Femur (tissue), 1 donor: ENCODE measurements at regions not wholly inside any gene's neighbourhood (a gene's known extent, or its start where the extent isn't known, plus 50 kb on each side); places are given as distances from the start of the nearest gene placed in this dataset.

Source experiments
- DNase-seq: peaks from one replicate; pipeline ENCODE4 v3.0.0-alpha.2; 2017

- DNase-seq: no peak
Observed at GRCh38 chr1:221072214-221072613, 193.0 kb downstream of the HLX start.

DNA sequence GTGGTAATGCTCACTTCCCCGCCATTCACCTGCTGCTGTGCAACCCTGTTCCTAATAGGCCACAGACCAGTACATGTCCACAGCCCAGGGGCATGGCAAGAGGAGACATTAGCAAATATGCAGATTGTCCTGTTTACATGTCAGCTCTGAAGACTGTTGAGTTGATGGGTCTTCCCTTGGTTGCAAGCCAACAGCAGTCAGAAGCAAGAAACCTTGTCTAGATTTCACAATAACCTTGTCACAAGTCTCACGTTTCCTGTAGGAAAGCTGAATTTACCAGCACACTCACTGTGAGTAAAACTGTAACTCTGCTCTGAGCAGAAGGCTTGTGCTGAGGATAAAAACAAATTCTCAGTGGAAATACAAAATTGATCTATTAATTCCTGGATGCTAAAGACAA is 195.1 kb downstream of the HLX start:
- peak; percentile 31 for DNase-seq

GRCh38 chr1:221075911-221076310 is 196.7 kb downstream of the HLX start:
- no peak for DNase-seq

DNA sequence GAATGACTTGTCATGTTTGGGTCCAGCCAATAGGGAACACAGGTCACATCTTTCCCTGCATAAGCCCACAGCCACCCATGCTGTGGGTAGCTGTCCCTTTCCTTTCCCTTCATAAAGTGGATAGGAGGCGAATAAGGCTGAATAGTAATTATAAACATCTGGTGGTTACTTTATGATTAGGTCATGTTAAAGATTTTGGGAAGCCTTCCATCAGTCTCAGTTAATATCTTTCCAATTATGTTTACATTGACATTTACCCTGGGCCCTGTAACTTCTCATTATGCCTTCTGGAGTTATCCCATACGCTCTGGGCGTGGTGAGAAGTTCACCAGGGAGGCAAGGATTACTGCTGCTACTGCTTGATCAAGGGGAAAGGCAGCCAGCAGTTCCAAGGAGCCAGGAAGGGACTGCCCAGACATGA is 197.2 kb downstream of the HLX start:
- peak; percentile 55 for DNase-seq

DNA sequence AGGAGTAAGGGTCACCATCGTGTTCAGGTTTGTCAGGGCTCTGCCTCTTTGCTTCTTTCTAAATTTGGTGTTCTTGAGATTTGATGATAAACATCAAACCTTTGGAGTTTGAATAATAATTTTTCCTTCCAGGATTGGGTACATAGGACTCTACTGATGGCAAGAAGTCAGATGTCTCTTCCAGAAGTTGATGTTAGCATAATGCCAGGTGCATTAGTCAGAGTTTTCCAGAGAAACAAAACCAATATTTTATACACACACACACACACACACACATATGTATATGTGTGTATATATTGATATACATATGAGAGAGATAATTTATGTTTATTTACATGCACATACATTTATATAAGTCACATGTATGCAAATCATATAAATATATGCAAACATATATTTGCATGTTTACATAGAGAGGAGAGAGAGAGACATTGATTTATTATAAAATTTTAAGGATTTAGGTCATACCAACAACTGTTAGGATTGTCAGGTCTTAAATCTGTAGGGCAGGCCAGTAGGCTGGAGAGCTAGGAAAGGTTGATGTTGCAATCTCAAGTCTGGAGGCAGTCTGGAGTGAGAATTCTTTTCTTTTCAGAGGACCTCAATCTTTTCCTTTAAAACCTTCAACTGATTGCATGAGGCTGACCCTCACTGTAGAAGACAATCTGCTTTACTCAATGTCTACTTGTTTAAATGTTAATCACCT is 199.2 kb downstream of the HLX start:
- no peak for DNase-seq

DNA sequence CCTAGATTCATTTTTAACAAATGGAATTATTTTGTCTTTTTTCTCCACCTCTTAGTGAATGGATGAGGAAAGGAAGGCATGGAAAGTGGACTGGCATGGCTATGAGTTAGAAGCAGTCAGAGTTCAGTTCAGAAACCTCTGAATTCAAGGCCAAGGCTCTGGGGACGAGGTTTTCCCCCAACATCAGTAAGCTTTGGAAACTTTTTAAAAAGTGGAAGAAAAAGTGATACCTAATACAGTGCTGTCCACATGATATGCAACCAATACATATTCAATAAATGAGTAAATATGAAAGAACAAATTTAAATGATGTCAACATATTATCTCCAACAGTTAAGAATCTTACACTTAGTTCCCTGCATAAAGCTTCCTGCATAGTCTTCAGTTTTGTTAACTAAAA is 204.7 kb downstream of the HLX start:
- no peak for DNase-seq

- no peak for DNase-seq
Observed at GRCh38 chr1:221084681-221085080, 205.4 kb downstream of the HLX start.

DNA sequence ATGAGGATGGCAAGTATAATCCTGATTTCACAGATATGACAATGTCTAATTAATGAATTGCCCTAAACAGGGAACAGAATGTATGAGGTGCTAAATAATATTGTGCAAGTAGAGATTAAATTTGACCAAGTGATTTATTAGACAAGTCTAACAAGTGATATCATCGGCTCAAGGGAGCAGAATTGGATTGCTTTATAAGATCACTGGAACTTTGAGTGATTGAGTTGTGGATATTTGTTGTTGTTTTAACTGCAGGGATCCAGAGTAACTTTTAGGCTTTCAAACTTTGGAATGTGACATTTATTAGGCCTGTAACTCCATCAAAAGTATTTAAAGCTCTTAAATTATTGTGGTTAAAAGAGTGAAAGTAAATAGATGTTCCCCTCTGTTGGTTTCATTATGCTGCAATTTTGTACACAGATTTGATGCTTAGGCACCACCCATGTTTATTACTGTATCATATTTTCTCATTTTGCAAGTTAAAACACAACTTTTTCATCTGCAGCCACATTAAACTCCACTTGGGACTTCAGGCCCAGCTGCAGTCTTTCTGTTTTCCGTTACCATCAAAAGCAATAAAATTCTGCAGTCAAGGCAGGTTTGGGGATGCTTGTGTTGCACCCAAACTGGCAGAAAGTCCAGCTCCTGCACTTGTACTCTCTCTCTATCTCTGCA is 206.6 kb downstream of the HLX start:
- no peak for DNase-seq

GRCh38 chr1:221087919-221088318 is 208.7 kb downstream of the HLX start:
- no peak for DNase-seq

DNA sequence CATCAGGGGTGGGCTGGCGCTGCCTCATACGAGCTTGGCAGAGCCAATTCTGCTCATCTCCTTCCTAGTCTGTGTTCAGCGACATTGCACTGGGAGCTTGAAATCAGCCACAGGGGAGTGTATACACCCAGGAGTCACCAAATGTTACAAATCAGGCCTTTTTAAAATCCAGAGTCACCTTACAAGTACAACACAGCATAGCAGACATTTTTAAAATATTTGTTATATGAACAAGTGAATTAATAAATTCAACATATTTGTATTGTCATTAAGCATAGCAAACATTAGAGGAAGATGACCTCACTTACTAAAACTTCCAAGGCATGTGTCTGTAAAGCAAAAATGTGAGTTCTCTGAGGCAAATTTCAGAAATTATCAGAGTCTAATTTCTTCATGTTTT is 210.0 kb downstream of the HLX start:
- no peak for DNase-seq

- no peak for DNase-seq
Observed at GRCh38 chr1:221089803-221090202, 210.6 kb downstream of the HLX start.

- DNase-seq: no peak
Observed at GRCh38 chr1:221093903-221094791, 214.9 kb downstream of the HLX start.

DNA sequence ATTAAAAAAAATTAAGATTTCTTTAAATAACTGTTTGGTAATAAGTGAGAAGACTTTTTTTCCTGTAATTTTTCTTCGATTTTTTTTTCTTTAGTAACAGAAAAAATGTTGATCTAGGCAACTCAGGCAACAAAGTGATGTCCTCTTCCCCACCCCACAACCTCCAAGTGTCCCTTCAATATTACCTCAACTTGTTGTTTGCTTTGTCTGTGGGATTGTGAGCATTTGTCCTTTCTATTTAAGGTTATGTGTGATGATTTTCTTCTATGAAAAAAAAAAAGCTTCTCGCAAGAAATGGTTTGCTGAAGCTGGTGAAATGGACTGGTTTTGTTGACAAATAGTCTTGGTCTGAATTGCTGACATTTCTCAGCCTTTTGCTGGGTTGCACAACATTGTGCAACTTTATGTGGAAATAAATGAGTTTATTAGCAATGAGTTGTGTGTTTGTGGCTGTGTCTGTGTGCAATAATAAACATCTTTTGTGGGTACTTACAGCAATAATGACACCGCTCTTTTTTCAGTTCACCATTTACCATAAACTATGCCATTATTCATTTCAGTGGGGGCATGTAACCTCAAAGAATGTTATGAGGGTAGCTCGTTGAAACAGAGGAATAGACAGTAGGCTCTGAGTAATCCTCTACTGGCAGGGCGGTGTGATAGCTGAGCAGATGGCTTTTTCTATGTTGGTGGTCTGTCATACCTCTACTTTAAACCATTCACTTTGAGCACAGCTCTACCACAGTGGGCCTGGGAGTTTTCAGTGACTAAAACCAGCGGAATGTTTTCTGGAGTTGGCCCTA is 218.4 kb downstream of the HLX start:
- DNase-seq: no peak

- no peak for DNase-seq
Observed at GRCh38 chr1:221098471-221099405, 219.5 kb downstream of the HLX start.

DNA sequence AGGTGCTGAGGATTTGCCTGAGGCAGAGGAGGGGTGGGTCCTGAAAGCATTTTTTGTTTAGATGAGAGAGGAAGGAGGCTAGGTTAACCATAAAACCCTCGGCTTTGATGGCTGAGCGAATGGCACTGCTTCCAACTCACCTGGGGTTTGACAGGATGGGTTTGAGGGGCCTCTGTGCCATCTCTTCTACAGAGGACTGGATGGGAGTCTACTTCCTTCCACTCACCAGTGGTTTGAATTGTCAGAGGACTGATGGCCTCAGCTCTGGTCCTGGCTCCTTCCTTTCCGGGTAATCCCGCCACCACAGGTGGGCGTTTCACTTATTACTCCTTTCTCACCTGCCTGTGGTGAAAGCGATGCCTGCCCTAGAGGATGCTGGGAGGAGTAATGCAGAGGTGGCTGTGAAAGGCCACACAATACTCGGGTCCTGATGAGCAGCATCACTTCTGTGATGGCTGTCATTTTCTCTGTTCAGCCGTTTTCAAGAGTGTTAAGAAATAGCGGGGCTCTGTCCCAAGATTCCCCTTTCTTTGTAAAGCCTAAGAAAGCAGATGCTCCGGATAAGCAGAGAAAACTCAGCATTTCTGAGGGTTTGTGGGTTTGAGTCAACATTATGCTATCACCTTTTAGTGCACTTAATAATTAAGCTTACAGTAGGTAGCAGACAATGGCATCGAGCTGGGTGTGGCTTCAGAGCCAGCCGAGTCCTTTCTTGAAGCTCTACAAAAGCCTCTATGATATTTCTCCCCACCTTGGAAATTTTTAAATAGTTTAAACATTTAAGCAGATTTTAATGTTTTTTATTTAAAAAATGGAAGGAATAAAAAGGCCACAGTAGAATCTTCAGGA is 220.7 kb downstream of the HLX start:
- no peak for DNase-seq

GRCh38 chr1:221100611-221101010 is 221.4 kb downstream of the HLX start:
- DNase-seq: no peak

GRCh38 chr1:221101807-221102605 is 222.8 kb downstream of the HLX start:
- DNase-seq: peak; percentile 66

GRCh38 chr1:221104596-221104995 is 225.4 kb downstream of the HLX start:
- DNase-seq: no peak

DNA sequence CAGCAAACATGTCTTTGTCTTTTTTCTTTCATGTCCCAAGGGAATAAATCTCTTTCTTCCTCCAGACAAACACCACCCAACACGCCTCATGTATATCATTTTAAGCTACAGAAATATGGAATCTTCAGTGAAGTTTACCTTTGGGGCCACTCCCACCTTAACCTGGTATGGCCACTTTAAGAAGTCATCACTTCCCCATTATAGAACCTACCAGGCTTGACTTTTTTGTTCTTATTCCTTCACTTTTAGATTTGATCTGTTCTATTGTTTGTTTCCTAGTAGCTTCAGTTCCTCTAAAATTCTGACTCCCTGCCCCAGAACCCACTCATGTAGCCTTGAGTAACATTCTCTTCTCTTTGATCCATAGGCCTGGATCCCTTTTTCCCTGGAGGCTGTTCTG is 226.3 kb downstream of the HLX start:
- no peak for DNase-seq

GRCh38 chr1:221106616-221107015 is 227.4 kb downstream of the HLX start:
- no peak for DNase-seq
